GM12864 (cell line): ENCODE measurements at regions not wholly inside any gene's neighbourhood (a gene's known extent, or its start where the extent isn't known, plus 50 kb on each side); places are given as distances from the start of the nearest gene placed in this dataset.

Experiments
- DNase-seq: peaks from one replicate; pipeline ENCODE4 v3.0.0-alpha.2; 2011; ENCODE audit warnings: low read depth
- H3K4me3 ChIP-seq: 2 replicates; pipeline ENCODE4 v1.5.1; 2011; ENCODE audit warnings: mild to moderate bottlenecking, low read depth, low read length, control low read depth
- TF ChIP-seq, protein P1 (sequence below): IDR thresholded peaks from 2 replicates; pipeline ENCODE4 v1.5.1; 2011; ENCODE audit warnings: low read depth, mild to moderate bottlenecking, moderate library complexity, low read length, control low read depth, inconsistent platforms; ENCODE audit errors: missing control alignments

DNA sequence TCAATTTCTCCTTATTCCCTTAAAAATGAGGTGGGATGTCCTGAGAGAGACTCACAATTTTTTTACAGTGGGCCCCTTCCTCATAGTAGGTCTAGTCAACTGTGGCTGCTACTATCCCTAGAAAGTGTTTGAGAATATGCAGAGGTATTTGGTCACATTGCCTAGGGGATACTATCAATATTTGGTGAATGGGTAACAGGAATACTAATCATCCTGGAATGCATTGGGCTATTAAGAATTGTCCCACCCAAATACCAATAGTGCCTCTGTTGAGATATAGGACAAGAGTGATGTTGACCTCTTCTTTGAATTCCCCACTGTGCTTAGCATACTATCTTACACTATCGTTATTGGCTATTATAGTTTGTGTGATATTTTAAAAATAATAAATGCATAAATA is 389.4 kb downstream of the DIPK2A start:
- TF ChIP-seq, protein P1, sequence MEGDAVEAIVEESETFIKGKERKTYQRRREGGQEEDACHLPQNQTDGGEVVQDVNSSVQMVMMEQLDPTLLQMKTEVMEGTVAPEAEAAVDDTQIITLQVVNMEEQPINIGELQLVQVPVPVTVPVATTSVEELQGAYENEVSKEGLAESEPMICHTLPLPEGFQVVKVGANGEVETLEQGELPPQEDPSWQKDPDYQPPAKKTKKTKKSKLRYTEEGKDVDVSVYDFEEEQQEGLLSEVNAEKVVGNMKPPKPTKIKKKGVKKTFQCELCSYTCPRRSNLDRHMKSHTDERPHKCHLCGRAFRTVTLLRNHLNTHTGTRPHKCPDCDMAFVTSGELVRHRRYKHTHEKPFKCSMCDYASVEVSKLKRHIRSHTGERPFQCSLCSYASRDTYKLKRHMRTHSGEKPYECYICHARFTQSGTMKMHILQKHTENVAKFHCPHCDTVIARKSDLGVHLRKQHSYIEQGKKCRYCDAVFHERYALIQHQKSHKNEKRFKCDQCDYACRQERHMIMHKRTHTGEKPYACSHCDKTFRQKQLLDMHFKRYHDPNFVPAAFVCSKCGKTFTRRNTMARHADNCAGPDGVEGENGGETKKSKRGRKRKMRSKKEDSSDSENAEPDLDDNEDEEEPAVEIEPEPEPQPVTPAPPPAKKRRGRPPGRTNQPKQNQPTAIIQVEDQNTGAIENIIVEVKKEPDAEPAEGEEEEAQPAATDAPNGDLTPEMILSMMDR: no peak
- no peak overlapping the region for H3K4me3 ChIP-seq
- DNase-seq: no peak

DNA sequence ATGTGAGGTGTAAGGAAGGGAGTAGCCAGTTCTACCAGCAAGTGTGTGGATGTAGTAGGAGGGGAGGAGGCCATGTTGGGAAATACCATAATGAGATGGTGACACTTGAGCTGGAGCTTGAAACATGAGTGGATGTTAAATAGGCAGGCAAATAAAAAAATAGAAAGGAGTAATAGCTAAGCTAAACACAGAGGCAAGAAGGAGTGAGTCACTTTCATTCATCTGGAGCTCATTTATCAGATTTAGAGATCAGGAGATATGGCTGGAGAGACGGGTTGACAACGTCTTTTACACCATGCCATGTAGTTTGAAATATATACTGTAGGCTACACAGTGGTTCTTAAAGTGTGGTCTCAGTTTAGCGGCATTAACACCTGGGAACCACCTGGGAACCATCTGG is 390.5 kb downstream of the DIPK2A start:
- TF ChIP-seq, protein P1: no peak
- H3K4me3 ChIP-seq: no peak overlapping the region
- DNase-seq: no peak

DNA sequence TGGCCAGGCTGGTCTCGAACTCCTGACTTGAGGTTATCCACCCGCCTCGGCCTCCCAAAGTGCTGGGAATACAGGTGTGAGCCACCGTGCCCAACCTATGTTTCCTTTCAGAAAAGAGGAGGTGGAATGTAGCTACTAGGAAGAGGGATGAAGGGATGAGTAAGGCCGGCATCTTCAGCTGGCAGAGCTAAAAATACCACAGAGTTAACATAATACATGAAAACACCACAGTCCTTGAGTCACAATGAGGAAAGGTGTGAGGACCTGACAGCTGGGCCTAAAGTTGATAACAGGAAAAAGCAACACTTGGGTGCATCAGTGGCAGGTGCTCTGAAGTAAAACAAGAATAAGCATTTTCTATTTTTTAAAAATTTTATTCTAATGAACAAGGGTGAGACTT is 392.2 kb downstream of the DIPK2A start:
- TF ChIP-seq, protein P1: no peak
- no peak for DNase-seq
- no peak overlapping the region for H3K4me3 ChIP-seq

DNA sequence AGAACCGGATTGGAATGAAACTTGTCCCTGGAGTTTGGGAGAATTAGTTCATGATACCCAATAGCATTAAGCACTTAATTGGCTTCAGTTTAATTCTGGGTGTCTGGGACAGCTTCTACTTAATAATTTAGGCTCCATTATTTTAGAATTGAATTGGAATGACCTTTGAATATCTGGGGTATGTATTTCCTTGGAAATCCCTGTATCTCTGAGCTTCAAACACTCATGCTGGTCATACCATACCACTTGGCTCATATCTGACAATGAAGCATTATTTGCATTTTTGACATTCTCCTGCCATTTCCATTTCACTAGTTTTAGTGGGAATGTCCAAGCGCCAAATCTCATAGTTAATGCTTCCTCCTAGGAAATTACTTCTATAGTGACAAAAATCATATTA is 393.1 kb downstream of the DIPK2A start:
- TF ChIP-seq, protein P1: no peak
- no peak for DNase-seq

DNA sequence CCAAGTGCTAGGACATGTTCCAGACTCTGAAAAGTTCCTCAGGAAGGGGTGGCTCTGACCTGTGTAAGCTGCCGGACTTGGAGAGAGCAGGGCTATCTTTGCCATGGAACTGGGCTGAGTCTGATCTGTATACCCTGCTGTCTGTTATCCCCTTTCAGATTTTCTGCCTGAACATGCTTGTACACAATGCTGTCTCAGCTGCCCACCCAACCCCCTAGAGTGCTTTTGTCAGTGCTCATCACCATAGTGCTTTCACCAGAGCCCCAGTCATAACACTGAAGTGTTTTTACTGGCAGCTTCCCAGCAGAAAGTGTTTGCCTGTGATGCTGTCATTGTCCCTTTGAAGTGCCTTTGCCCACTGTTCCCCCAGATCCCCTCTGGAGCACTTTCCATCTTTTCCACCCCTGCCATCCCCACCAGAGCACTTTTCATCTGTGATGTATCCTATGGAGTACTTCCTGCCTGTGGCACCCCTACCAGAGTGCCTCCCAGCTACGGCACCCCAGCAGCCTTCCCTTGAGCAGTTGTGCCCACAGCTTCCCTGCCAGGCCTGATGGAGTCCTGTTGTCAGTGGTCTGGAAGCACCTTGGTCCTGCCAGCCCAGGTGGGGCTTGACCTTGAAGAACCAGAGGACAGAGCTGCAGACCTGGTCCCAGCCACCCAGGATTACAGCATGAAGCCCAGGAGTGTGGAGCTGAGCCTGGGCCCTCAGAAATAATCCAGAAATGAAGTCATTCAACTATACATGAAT is 397.7 kb downstream of the DIPK2A start:
- no peak for DNase-seq
- H3K4me3 ChIP-seq: no peak overlapping the region
- TF ChIP-seq, protein P1: no peak

More for the DNA sequence above, 393.1 kb downstream of the DIPK2A start:
- H3K4me3 ChIP-seq: no peak overlapping the region

DNA sequence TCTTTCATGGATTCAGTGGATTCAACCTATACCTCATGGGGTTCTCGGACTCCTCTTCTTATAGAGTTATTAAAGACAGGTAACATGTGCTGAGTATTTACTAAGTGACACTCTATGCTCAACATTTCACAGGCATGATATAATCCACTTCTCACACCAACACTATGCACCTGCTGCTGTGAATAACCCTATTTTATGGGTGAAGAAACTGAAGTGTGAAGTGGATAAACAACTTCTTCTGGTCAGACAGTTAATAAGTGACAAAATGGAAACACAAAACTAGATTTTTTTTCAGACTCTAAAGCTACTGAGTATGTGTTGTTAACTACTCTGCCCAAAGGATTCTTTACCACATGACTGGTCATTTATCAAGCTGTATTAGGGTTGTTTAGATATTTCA is 403.5 kb downstream of the DIPK2A start:
- no peak overlapping the region for H3K4me3 ChIP-seq
- DNase-seq: no peak
- TF ChIP-seq, protein P1: no peak

DNA sequence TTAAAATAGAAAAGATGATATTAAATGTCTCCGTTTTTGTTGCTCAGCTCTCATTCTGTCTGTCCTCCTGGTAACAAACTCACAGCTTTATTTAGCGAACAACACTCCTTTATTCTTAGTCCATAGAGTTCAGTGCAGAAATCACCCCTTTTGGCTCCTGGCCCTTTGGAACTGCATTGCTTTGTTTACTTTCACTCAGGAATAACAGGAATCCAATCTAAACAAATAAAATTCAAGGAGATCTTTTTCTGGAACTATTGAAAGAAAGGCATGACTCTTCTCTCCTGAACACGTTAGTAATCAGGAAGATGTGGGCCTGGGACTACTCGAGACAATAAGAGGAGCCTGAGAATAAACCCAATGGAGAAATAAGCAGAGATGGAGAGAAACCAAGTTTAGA is 409.2 kb downstream of the DIPK2A start:
- no peak overlapping the region for H3K4me3 ChIP-seq
- DNase-seq: no peak
- TF ChIP-seq, protein P1: no peak
